Endothelial cell of umbilical vein (primary cell): ENCODE measurements at regions not wholly inside any gene's neighbourhood (a gene's known extent, or its start where the extent isn't known, plus 50 kb on each side); places are given as distances from the start of the nearest gene placed in this dataset. TPM values are rescaled to one million over a fixed set of nuclear protein-coding genes. Genes with fewer than 3 reads are reported as not detected.

Experiments used
- small RNA-seq: library from RNA; depleted of rRNA; stranded (forward); fragments of <200 nt; gene quantifications from one replicate; pipeline ENCODE3, GENCODE V24; 2012; ENCODE audit warnings: low replicate concordance, low read depth; ENCODE audit not compliant: insufficient read depth, insufficient read length

Small RNAs in the stretch of these regions (small RNA-seq; reads per million reads assigned to genes)
- not detected for gene COX17P1
